HG02840 (cell line): ENCODE measurements at regions not wholly inside any gene's neighbourhood (a gene's known extent, or its start where the extent isn't known, plus 50 kb on each side); places are given as distances from the start of the nearest gene placed in this dataset.
"Not testable (repeated sequence)": the region's sequence is repeated elsewhere in the genome, so short reads cannot be mapped to it uniquely, and the experiment has no call there.

Source experiments
- ATAC-seq: cut with Tn5 transposase; IDR thresholded peaks from one replicate; pipeline ENCODE4 v1.9.1; 2021; ENCODE audit warnings: mild to moderate bottlenecking, moderate library complexity, moderate number of reproducible peaks; ENCODE audit not compliant: unreplicated experiment, low FRiP score

GRCh38 chr6:135644394-135644793 lies 146.9 kb upstream of the AHI1 start:
- ATAC-seq: no peak

GRCh38 chr6:135647521-135647920 lies 150.0 kb upstream of the AHI1 start:
- ATAC-seq: no peak

DNA sequence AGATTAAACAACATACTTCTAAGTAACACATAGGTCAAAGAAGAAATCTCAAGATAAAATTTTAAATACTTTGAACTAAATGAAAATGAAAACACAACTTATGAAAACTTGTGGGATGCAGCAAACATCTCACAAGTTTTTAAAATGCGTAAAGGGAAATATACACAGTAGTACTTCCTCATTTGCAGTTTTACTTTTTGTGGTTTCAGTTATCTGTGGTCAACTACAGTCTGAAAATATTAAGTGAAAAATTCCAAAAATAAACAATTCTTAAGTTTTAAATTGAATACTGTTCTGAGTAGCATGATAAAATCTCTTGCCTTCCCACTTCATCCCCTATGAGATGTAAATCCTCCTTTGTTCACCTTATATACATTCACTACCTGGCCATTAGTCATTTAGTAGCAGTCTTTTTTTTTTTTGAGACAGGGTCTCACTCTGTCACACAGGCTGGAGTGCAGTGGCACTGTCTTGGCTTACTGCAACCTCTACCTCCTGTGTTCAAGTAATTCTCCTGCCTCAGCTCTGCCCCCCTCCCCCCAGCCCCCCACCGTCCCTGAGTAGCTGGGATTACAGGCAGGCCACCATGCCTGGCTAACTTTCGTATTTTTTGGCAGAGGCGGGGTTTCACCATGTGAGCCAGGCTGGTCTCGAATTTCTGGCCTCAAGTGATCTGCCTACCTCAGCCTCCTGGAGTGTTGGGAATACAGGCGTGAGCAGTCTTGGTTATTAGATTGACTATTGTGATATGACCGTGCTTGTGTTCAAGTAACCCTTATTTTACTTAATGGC lies 154.6 kb upstream of the AHI1 start:
- ATAC-seq: peak; percentile 96

DNA sequence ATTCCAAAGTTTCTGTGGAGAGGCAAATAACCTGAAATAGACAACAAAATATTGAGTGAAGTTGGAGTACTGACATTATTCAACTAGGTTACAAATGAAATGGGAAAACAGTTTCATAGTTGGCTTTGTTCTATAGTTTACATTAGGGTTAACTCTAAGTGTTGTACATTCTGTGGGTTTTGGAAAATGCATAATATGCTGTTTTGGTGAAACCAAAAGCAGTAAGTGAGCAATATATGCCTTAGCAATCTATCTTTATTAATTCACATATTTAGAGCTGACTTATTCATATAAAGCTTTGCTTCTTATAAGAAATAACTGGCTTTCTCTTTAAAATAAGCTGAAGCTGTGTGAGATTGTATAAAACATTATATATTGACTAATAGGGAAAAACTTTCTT lies 157.5 kb upstream of the AHI1 start:
- no peak for ATAC-seq

DNA sequence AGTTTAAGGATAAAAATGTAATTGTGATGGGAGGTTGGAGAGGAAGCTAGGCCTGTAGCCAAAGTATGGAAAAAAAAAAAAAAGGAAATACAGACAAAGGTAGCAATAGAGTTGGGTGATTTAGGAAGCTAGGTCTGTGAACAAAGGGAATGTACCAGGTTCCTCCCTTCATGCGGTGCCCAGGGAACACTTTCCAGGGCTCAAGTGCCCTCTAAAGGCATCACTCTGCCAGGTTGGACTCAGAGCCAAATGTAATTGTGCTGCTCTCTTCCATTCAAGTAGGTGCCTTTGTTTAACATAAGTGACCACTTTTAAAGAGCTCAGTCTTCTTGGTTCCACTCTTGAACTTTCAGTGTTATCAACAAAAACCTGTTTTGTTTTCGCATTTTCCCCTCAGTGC lies 159.7 kb upstream of the AHI1 start:
- ATAC-seq: no peak

- ATAC-seq: no peak
These were observed 160.9 kb upstream of the AHI1 start for GRCh38 chr6:135658481-135658880.

DNA sequence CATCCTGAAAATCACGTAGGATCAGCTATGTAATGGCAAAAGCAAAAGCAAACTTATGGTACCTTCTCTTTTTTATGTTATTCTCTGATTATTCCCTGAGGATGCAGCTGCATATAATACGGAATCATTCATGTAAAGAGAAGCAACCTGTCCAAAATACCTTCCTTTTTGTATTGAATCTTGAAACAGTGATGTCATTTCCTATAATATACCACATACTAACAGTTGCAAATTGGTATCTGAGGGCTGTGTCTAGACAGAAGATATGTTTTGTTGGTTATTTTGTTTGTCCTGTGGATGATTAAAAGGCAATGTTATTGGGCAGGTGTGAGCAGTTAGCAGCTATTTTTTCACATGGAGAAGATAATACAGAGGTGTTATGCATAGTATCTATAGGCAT lies 161.4 kb upstream of the AHI1 start:
- ATAC-seq: no peak

- no peak for ATAC-seq
These were observed 167.0 kb upstream of the AHI1 start for GRCh38 chr6:135664527-135664926.

GRCh38 chr6:135665935-135666334 lies 168.4 kb upstream of the AHI1 start:
- ATAC-seq: no peak

- no peak for ATAC-seq
These were observed 170.3 kb upstream of the AHI1 start for GRCh38 chr6:135667691-135668455.

DNA sequence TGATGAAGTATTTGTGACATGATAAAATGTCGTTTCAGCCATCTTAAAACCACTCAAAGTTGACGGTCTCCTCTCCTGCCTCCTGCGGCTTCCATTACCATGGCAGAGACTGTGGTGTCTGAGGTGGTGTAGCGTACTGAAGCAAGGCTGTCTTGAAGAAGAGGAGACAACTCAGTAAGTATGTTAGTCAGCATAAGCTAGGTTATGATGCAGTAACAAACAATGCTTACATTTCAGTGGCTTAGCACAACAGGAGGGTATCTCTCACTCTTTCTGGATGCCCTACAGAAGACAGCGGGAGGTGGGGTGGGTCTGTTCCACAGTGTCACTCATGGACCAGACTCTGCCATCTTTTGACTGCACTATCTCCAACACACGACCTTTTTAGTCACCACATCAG lies 174.7 kb upstream of the AHI1 start:
- ATAC-seq: no peak

DNA sequence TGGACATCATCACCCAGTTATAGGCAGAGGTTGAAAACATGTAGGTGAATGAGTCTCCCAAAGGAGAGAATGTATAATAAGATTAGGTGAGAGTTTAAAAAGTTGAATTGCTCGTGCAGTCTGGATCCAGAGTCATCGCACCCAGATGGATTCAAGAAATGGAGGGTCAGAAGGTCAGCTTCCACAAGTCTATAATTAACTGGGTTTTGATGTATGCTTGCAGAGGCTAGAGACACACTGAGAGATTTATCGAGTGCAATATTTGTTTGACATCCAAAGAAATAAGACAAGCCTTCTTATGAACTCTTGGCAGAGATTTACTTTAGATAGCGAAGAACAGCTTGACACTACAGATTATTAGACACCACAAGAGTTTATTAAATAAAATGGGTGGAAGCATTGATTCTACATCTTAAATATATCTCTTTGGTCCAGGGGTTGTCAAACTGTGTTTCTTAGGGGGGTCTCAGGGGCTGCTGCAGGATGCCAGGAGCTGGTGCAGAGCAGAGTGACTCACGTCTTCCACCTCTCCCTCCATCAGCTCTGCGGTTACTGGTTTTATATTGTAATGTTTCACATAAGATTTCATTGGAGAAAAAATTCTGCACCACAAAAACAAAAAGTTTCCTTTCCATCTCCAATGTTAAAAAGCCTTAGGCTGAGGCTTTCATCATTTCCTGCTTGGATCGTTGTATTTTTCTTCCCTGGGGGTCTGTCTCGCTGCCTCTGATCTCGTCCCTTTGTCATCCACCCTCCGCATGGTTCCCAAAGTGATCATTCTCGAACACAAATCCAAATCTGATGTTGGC lies 176.2 kb upstream of the AHI1 start:
- no peak for ATAC-seq

DNA sequence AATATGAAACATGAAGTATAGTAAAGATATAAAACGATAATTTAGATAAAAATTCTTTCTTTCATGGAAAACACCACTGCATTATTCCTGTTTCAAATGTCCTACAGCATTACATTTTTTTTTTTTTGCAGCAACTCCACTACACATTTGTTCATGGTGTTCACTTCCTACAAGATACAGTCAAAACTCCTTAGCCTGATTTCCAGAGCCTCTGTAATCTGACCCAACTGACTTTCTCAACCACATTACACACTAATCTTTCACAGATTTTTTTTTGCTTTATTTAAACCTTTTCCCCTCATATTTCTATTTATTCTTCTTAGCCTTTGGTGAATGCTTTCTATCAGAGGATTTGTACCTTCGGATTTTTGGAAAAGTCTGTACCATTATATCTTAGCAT lies 176.5 kb upstream of the PDE7B start:
- ATAC-seq: no peak

GRCh38 chr6:135675862-135676261 lies 175.6 kb upstream of the PDE7B start:
- ATAC-seq: no peak

DNA sequence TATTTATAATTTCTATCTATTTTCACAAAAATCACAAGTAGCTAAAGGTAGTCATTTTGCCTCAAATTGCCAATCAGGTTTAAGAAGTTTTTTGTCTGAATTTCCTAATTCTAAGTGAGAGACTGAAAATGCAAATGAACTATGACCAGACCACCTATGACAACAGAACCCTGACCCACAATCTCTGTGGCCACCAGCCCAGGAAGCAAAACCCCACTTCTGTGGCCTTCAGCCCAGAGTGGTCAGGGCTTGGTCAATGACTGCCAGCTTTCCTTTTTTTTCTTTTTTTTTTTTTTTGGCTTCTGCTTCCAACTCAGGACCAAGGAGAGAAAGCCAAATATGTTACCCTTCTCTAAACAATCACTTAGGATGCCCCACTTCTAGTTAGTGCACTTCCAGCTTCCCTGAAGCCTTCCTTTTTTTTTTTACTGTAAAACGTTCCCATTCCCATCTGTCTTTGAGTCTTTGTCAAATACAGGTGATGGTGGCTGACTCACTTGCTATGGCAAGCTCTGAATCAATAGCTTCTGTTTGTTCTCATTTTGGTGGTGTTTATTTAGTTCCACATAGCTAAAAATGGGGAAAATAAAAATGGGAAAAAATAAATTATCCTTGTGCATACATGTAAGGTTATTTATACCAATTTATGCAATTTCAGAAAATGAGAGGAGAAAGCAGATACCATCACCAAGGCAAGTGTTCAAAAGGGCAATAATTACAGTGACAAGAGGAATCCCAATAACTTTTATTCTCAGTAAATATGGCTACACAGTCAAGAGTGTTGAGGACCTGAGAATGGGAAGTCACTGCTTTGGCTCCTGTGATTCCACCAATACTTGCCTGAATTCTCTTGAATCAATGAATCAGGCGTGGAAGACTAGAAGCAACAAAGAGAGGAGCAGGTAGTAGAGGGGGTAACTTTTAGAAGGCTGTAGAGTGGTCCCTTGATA lies 170.3 kb upstream of the PDE7B start:
- no peak for ATAC-seq

GRCh38 chr6:135686784-135687301 lies 164.7 kb upstream of the PDE7B start:
- no peak for ATAC-seq

GRCh38 chr6:135688476-135688875 lies 163.0 kb upstream of the PDE7B start:
- not testable (repeated sequence) for ATAC-seq

DNA sequence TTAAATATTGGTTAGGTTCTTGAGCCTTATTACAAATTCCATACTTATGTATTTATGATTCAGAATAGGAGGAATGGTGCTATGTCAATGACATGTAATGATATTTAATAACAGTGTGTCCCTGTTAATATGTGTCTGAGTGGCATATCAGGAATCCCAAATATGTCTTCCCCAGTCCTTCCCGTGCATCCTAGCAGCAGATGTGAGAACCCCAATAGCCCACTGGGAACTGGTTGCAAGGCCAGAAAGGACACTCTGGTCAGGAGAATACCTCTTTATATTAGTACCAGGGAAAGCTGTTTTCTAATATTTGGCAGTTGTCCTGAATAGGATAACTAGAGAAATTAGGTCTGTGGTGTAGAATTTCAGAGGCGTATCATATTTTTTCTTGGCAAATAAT lies 159.1 kb upstream of the PDE7B start:
- ATAC-seq: no peak

DNA sequence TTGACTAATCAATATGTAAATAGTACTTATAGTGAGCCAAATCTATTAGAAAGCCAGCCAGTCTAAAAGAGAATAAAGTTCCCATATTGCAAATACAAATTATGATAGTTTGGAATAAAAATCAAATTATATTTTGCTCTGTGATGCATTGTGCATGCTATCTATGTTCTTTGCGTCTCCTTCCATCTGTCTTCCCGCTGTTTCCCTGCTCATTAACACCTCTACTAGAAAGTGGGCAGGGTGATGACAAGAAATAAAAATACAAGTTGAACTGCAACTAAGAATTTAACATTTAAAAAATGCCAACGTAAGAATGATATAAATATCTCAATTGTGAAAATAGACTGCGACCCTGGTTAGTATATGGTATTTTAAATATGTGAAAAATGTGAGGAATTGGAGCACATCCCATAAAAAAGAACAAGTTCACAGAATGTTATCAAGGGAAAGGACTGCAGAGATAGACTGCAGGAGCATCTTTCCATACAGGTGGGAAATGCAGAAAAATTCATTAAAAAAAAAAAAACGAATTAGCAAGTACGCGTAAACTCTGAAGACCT lies 157.6 kb upstream of the PDE7B start:
- no peak for ATAC-seq
